ENCODE measurements at regions not wholly inside any gene's neighbourhood (a gene's known extent, or its start where the extent isn't known, plus 50 kb on each side); places are given as distances from the start of the nearest gene placed in this dataset.

DNA sequence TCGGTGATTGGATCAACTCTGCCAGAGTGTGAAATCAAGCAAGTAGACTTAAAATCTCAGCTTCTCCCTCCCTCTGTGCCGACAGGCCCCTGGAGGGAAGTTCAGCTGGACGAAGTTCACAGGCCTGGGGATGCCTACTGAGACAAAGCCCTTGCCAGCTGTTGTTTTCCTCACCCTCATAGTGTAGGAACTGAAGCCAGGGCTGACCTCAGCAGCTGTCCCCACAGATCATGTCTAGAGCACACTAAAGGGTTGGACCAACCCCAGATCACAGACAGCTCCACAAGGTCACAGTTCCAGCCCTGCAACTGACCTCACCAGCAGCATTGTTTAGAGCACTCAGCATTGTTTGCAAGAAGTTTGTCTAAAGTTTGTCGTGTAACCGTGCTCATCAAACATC lies 261.9 kb upstream of the ECI2 start:
- Histone ChIP-seq H2AFZ (ENCODE audit: low read length) (no peak overlapping the region), H3K79me2 (ENCODE audit: insufficient read depth, low read length) (no peaks in the 10 kb centered on the region), H3K9ac (ENCODE audit: low read length) (no peak overlapping the region), H3K36me3 (ENCODE audit: insufficient read depth, low read length) (no peaks in the 10 kb centered on the region), H4K20me1 (ENCODE audit: insufficient read depth, low read length) (no peaks in the 10 kb centered on the region), H3K4me2 (ENCODE audit: low read length) (no peak overlapping the region), H3F3A (ENCODE audit: insufficient read depth, low read length) (no peaks in the 10 kb centered on the region), H3K27ac (ENCODE audit: low read depth, low read length, poor library complexity, severe bottlenecking) (no peak overlapping the region), H3K9me2 (ENCODE audit: low read depth, low read length) (no peaks in the 10 kb centered on the region), H3K4me1 (ENCODE audit: insufficient read depth, low read length, severe bottlenecking) (no peaks in the 10 kb centered on the region), H3K9me3 (ENCODE audit: low read length) (no peaks in the 10 kb centered on the region), H3K27me3 (ENCODE audit: insufficient read depth, low read length) (no peaks in the 10 kb centered on the region; the same call in 1 of the 2 replicates), H3K4me3 (ENCODE audit: low read depth, low read length, poor library complexity, severe bottlenecking) (no peak overlapping the region)
- no peak for TF ChIP-seq EZH2 (IDR thresholded peaks at IDR 0.05; ENCODE audit: borderline replicate concordance, low read length)
- TF ChIP-seq, protein P1, sequence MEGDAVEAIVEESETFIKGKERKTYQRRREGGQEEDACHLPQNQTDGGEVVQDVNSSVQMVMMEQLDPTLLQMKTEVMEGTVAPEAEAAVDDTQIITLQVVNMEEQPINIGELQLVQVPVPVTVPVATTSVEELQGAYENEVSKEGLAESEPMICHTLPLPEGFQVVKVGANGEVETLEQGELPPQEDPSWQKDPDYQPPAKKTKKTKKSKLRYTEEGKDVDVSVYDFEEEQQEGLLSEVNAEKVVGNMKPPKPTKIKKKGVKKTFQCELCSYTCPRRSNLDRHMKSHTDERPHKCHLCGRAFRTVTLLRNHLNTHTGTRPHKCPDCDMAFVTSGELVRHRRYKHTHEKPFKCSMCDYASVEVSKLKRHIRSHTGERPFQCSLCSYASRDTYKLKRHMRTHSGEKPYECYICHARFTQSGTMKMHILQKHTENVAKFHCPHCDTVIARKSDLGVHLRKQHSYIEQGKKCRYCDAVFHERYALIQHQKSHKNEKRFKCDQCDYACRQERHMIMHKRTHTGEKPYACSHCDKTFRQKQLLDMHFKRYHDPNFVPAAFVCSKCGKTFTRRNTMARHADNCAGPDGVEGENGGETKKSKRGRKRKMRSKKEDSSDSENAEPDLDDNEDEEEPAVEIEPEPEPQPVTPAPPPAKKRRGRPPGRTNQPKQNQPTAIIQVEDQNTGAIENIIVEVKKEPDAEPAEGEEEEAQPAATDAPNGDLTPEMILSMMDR (IDR thresholded peaks at IDR 0.05; ENCODE audit: low read length): no peak

DNA sequence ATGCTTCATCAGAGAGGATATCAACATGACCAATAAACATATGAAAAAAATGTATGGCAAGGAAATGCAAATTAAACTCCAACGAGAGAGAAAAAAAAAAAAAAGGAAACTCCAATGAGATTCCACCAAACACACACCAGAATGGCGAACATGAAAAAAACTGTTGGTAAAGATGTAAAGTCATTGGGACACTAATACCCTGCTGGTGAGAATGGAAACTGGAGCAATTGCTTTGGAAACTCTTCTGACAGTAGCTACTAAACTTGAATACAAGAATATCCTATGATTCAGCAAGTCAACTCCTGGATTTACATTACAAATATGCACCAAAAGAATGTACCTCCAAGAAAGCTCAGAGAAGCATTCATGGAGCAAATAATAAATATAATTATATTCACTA lies 260.7 kb upstream of the ECI2 start:
- Histone ChIP-seq H3K9me2 (ENCODE audit: low read depth, low read length) (no peaks in the 10 kb centered on the region), H3K4me2 (ENCODE audit: low read length) (no peak overlapping the region), H3K4me1 (ENCODE audit: insufficient read depth, low read length, severe bottlenecking) (no peaks in the 10 kb centered on the region), H3F3A (ENCODE audit: insufficient read depth, low read length) (no peaks in the 10 kb centered on the region), H3K36me3 (ENCODE audit: insufficient read depth, low read length) (no peaks in the 10 kb centered on the region), H3K9me3 (ENCODE audit: low read length) (no peaks in the 10 kb centered on the region), H3K4me3 (ENCODE audit: low read depth, low read length, poor library complexity, severe bottlenecking) (no peak overlapping the region), H4K20me1 (ENCODE audit: insufficient read depth, low read length) (no peaks in the 10 kb centered on the region), H2AFZ (ENCODE audit: low read length) (no peak overlapping the region), H3K27me3 (ENCODE audit: insufficient read depth, low read length) (peaks cover 2% of the 10 kb centered on the region; the same call in 1 of the 2 replicates), H3K27ac (ENCODE audit: low read depth, low read length, poor library complexity, severe bottlenecking) (no peak overlapping the region), H3K9ac (ENCODE audit: low read length) (no peak overlapping the region), H3K79me2 (ENCODE audit: insufficient read depth, low read length) (no peaks in the 10 kb centered on the region)
- no peak for TF ChIP-seq EZH2 (IDR thresholded peaks at IDR 0.05; ENCODE audit: borderline replicate concordance, low read length)

- TF ChIP-seq, protein P1 (IDR thresholded peaks at IDR 0.05; ENCODE audit: low read length): no peak
- TF ChIP-seq EZH2 (IDR thresholded peaks at IDR 0.05; ENCODE audit: borderline replicate concordance, low read length): no peak
- no peaks in the 10 kb centered on the region for H3F3A ChIP-seq (ENCODE audit: insufficient read depth, low read length)
- no peaks in the 10 kb centered on the region for H3K9me2 ChIP-seq (ENCODE audit: low read depth, low read length)
- no peak overlapping the region for H2AFZ ChIP-seq (ENCODE audit: low read length)
- H3K27ac ChIP-seq (ENCODE audit: low read depth, low read length, poor library complexity, severe bottlenecking): no peak overlapping the region
- H3K27me3 ChIP-seq (ENCODE audit: insufficient read depth, low read length): peaks cover 3% of the 10 kb centered on the region; the same call in 1 of the 2 replicates
- no peak overlapping the region for H3K4me2 ChIP-seq (ENCODE audit: low read length)
- H3K9ac ChIP-seq (ENCODE audit: low read length): no peak overlapping the region
- no peaks in the 10 kb centered on the region for H4K20me1 ChIP-seq (ENCODE audit: insufficient read depth, low read length)
- H3K9me3 ChIP-seq (ENCODE audit: low read length): no peaks in the 10 kb centered on the region
- H3K79me2 ChIP-seq (ENCODE audit: insufficient read depth, low read length): no peaks in the 10 kb centered on the region
- H3K4me1 ChIP-seq (ENCODE audit: insufficient read depth, low read length, severe bottlenecking): no peaks in the 10 kb centered on the region
- no peaks in the 10 kb centered on the region for H3K36me3 ChIP-seq (ENCODE audit: insufficient read depth, low read length)
- no peak overlapping the region for H3K4me3 ChIP-seq (ENCODE audit: low read depth, low read length, poor library complexity, severe bottlenecking)
Observed at GRCh38 chr6:4395386-4395785, 260.0 kb upstream of the ECI2 start.

DNA sequence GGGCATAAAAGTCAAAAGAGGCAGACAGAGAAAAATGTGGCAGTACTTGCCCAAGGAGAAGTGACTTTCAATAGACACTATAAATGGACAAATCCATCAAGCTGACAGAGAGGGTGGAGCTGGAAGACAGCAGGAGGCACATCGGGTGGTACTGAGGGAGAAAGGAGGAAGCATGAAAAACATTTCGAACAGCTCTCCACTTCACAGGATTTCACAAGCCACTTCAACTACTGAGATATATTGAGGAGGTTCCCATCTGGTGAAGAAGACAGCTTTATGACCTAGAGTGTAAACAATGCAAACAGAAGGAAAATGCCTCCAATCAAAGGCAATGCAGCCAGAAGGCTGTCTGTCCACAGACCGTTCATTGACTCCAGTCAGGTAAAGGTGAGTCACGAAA lies 259.4 kb upstream of the ECI2 start:
- H2AFZ ChIP-seq (ENCODE audit: low read length): no peak overlapping the region
- H3K36me3 ChIP-seq (ENCODE audit: insufficient read depth, low read length): no peaks in the 10 kb centered on the region
- H4K20me1 ChIP-seq (ENCODE audit: insufficient read depth, low read length): no peaks in the 10 kb centered on the region
- no peaks in the 10 kb centered on the region for H3F3A ChIP-seq (ENCODE audit: insufficient read depth, low read length)
- H3K4me2 ChIP-seq (ENCODE audit: low read length): no peak overlapping the region
- no peak overlapping the region for H3K9ac ChIP-seq (ENCODE audit: low read length)
- no peaks in the 10 kb centered on the region for H3K4me1 ChIP-seq (ENCODE audit: insufficient read depth, low read length, severe bottlenecking)
- H3K9me3 ChIP-seq (ENCODE audit: low read length): no peaks in the 10 kb centered on the region
- peaks cover 3% of the 10 kb centered on the region; the same call in 1 of the 2 replicates for H3K27me3 ChIP-seq (ENCODE audit: insufficient read depth, low read length)
- H3K27ac ChIP-seq (ENCODE audit: low read depth, low read length, poor library complexity, severe bottlenecking): no peak overlapping the region
- TF ChIP-seq, protein P1 (IDR thresholded peaks at IDR 0.05; ENCODE audit: low read length): no peak
- TF ChIP-seq EZH2 (IDR thresholded peaks at IDR 0.05; ENCODE audit: borderline replicate concordance, low read length): no peak
- H3K79me2 ChIP-seq (ENCODE audit: insufficient read depth, low read length): no peaks in the 10 kb centered on the region
- H3K4me3 ChIP-seq (ENCODE audit: low read depth, low read length, poor library complexity, severe bottlenecking): no peak overlapping the region
- no peaks in the 10 kb centered on the region for H3K9me2 ChIP-seq (ENCODE audit: low read depth, low read length)

Measured in OCI-LY1 (cell line).